Activated T-helper 2 cell treated with anti-CD3 and anti-CD28 coated beads, Interferon-gamma antibody, Interleukin-2, Interleukin-4, amounts not matched to agents 10 μg/mL and 5 μg/mL and 100 μg/mL, durations not matched to agents 14 hours and 24 hours and 36 hours (primary cell): ENCODE measurements at regions not wholly inside any gene's neighbourhood (a gene's known extent, or its start where the extent isn't known, plus 50 kb on each side); places are given as distances from the start of the nearest gene placed in this dataset.

Experiments
- DNase-seq: peaks from one replicate; pipeline ENCODE4 v3.0.0; 2021; ENCODE audit warnings: low spot score
- H3K27ac Mint-ChIP-seq: one replicate; pipeline ENCODE4 v1.8.0; 2021; ENCODE audit warnings: mixed read lengths
- H3K27me3 Mint-ChIP-seq: one replicate; pipeline ENCODE4 v1.8.0; 2021; ENCODE audit warnings: low read depth, mixed read lengths
- H3K36me3 Mint-ChIP-seq: one replicate; pipeline ENCODE4 v1.8.0; 2021; ENCODE audit warnings: low read depth, mixed read lengths
- H3K4me1 Mint-ChIP-seq: one replicate; pipeline ENCODE4 v1.8.0; 2021; ENCODE audit warnings: low read depth, mixed read lengths
- H3K4me3 Mint-ChIP-seq: one replicate; pipeline ENCODE4 v1.8.0; 2021; ENCODE audit warnings: low read depth, mild to moderate bottlenecking, moderate library complexity, mixed read lengths
- H3K9me3 Mint-ChIP-seq: one replicate; pipeline ENCODE4 v1.8.0; 2021; ENCODE audit warnings: mixed read lengths
- intact Hi-C: fragments of 100-400 bp; cut with micrococcal nuclease; formaldehyde crosslinking; loops from one replicate; pipeline ENCODE4 v1.15.1; 2023

GRCh38 chrX:22660756-22661155, 339.0 kb upstream of the DDX53 start:
- no peak overlapping the region for H3K4me3 Mint-ChIP-seq
- intact Hi-C loops, result no loop called here
- no peak for DNase-seq

GRCh38 chrX:22662776-22663175, 337.0 kb upstream of the DDX53 start:
- no peaks in the 10 kb centered on the region for H3K36me3 Mint-ChIP-seq
- no peaks in the 10 kb centered on the region for H3K27me3 Mint-ChIP-seq
- intact Hi-C loops, result no loop called here
- DNase-seq, result no peak
- H3K4me3 Mint-ChIP-seq, result no peak overlapping the region
- no peaks in the 10 kb centered on the region for H3K9me3 Mint-ChIP-seq
- no peak overlapping the region for H3K27ac Mint-ChIP-seq
- H3K4me1 Mint-ChIP-seq, result no peaks in the 10 kb centered on the region

More at GRCh38 chrX:22660756-22661155, 339.0 kb upstream of the DDX53 start:
- Mint-ChIP-seq H3K27me3 (no peaks in the 10 kb centered on the region), H3K9me3 (no peaks in the 10 kb centered on the region), H3K27ac (no peak overlapping the region), H3K4me1 (no peaks in the 10 kb centered on the region), H3K36me3 (no peaks in the 10 kb centered on the region)

- Mint-ChIP-seq H3K27ac (no peak overlapping the region), H3K36me3 (no peaks in the 10 kb centered on the region), H3K9me3 (no peaks in the 10 kb centered on the region), H3K4me3 (no peak overlapping the region), H3K27me3 (no peaks in the 10 kb centered on the region), H3K4me1 (no peaks in the 10 kb centered on the region)
- intact Hi-C loops, result no loop called here
- no peak for DNase-seq
Measured at GRCh38 chrX:22664826-22665225, 334.9 kb upstream of the DDX53 start.

GRCh38 chrX:22665818-22666217, 333.9 kb upstream of the DDX53 start:
- no peaks in the 10 kb centered on the region for H3K27me3 Mint-ChIP-seq
- no peaks in the 10 kb centered on the region for H3K9me3 Mint-ChIP-seq
- H3K4me1 Mint-ChIP-seq, result no peaks in the 10 kb centered on the region
- intact Hi-C loops, result no loop called here
- no peak for DNase-seq
- H3K36me3 Mint-ChIP-seq, result no peaks in the 10 kb centered on the region
- no peak overlapping the region for H3K27ac Mint-ChIP-seq
- no peak overlapping the region for H3K4me3 Mint-ChIP-seq

- H3K4me1 Mint-ChIP-seq, result no peaks in the 10 kb centered on the region
- H3K4me3 Mint-ChIP-seq, result no peak overlapping the region
- H3K9me3 Mint-ChIP-seq, result no peaks in the 10 kb centered on the region
- no peaks in the 10 kb centered on the region for H3K36me3 Mint-ChIP-seq
- H3K27me3 Mint-ChIP-seq, result no peaks in the 10 kb centered on the region
- H3K27ac Mint-ChIP-seq, result no peak overlapping the region
- DNase-seq, result no peak
- intact Hi-C loops, result no loop called here
Measured at GRCh38 chrX:22666441-22666840, 333.3 kb upstream of the DDX53 start.

- Mint-ChIP-seq H3K27me3 (no peaks in the 10 kb centered on the region), H3K4me3 (no peak overlapping the region), H3K4me1 (no peaks in the 10 kb centered on the region), H3K36me3 (no peaks in the 10 kb centered on the region), H3K9me3 (peaks cover 3% of the 10 kb centered on the region), H3K27ac (no peak overlapping the region)
- intact Hi-C loops, result no loop called here
- no peak for DNase-seq
Measured at GRCh38 chrX:22674932-22675331, 324.8 kb upstream of the DDX53 start.

GRCh38 chrX:22686138-22686541, 313.6 kb upstream of the DDX53 start:
- Mint-ChIP-seq H3K36me3 (no peaks in the 10 kb centered on the region), H3K27ac (no peak overlapping the region), H3K9me3 (no peaks in the 10 kb centered on the region), H3K27me3 (no peaks in the 10 kb centered on the region), H3K4me3 (no peak overlapping the region), H3K4me1 (no peaks in the 10 kb centered on the region)
- intact Hi-C loops, result no loop called here
- no peak for DNase-seq

GRCh38 chrX:22689290-22689689, 310.5 kb upstream of the DDX53 start:
- intact Hi-C loops, result no loop called here
- H3K27ac Mint-ChIP-seq, result no peak overlapping the region
- H3K4me3 Mint-ChIP-seq, result no peak overlapping the region
- H3K27me3 Mint-ChIP-seq, result no peaks in the 10 kb centered on the region
- no peaks in the 10 kb centered on the region for H3K4me1 Mint-ChIP-seq
- H3K36me3 Mint-ChIP-seq, result no peaks in the 10 kb centered on the region
- DNase-seq, result no peak
- H3K9me3 Mint-ChIP-seq, result no peaks in the 10 kb centered on the region

GRCh38 chrX:22690116-22690515, 309.6 kb upstream of the DDX53 start:
- Mint-ChIP-seq H3K4me1 (no peaks in the 10 kb centered on the region), H3K36me3 (no peaks in the 10 kb centered on the region), H3K27ac (no peak overlapping the region), H3K27me3 (no peaks in the 10 kb centered on the region), H3K9me3 (no peaks in the 10 kb centered on the region), H3K4me3 (no peak overlapping the region)
- intact Hi-C loops, result no loop called here
- no peak for DNase-seq

- H3K27ac Mint-ChIP-seq, result no peak overlapping the region
- no peak for DNase-seq
- no peaks in the 10 kb centered on the region for H3K27me3 Mint-ChIP-seq
- H3K4me3 Mint-ChIP-seq, result no peak overlapping the region
- no peaks in the 10 kb centered on the region for H3K9me3 Mint-ChIP-seq
- H3K36me3 Mint-ChIP-seq, result no peaks in the 10 kb centered on the region
- intact Hi-C loops, result no loop called here
- H3K4me1 Mint-ChIP-seq, result no peaks in the 10 kb centered on the region
Measured at GRCh38 chrX:22691966-22692565, 307.7 kb upstream of the DDX53 start.

- intact Hi-C loops, result no loop called here
- Mint-ChIP-seq H3K4me3 (no peak overlapping the region), H3K4me1 (no peaks in the 10 kb centered on the region), H3K36me3 (no peaks in the 10 kb centered on the region), H3K27ac (no peak overlapping the region), H3K27me3 (no peaks in the 10 kb centered on the region), H3K9me3 (no peaks in the 10 kb centered on the region)
- no peak for DNase-seq
Measured at GRCh38 chrX:22698151-22698550, 301.6 kb upstream of the DDX53 start.

- H3K9me3 Mint-ChIP-seq, result no peaks in the 10 kb centered on the region
- intact Hi-C loops, result no loop called here
- no peak overlapping the region for H3K4me3 Mint-ChIP-seq
- no peak for DNase-seq
- H3K27ac Mint-ChIP-seq, result no peak overlapping the region
- H3K36me3 Mint-ChIP-seq, result no peaks in the 10 kb centered on the region
- no peaks in the 10 kb centered on the region for H3K4me1 Mint-ChIP-seq
- no peaks in the 10 kb centered on the region for H3K27me3 Mint-ChIP-seq
Measured at GRCh38 chrX:22699581-22700091, 300.1 kb upstream of the DDX53 start.

- no peaks in the 10 kb centered on the region for H3K27me3 Mint-ChIP-seq
- intact Hi-C loops, result no loop called here
- no peaks in the 10 kb centered on the region for H3K4me1 Mint-ChIP-seq
- H3K4me3 Mint-ChIP-seq, result no peak overlapping the region
- no peak overlapping the region for H3K27ac Mint-ChIP-seq
- H3K9me3 Mint-ChIP-seq, result no peaks in the 10 kb centered on the region
- H3K36me3 Mint-ChIP-seq, result no peaks in the 10 kb centered on the region
- no peak for DNase-seq
Measured at GRCh38 chrX:22712942-22713341, 286.8 kb upstream of the DDX53 start.

- no peaks in the 10 kb centered on the region for H3K4me1 Mint-ChIP-seq
Measured at GRCh38 chrX:22730542-22730941, 269.2 kb upstream of the DDX53 start.

More at GRCh38 chrX:22730542-22730941, 269.2 kb upstream of the DDX53 start:
- H3K27me3 Mint-ChIP-seq, result no peaks in the 10 kb centered on the region
- H3K9me3 Mint-ChIP-seq, result no peaks in the 10 kb centered on the region
- H3K36me3 Mint-ChIP-seq, result no peaks in the 10 kb centered on the region
- H3K27ac Mint-ChIP-seq, result no peak overlapping the region
- H3K4me3 Mint-ChIP-seq, result no peak overlapping the region
- no peak for DNase-seq
- intact Hi-C loops, result no loop called here
